H9 (cell line): ENCODE measurements at regions not wholly inside any gene's neighbourhood (a gene's known extent, or its start where the extent isn't known, plus 50 kb on each side); places are given as distances from the start of the nearest gene placed in this dataset.

Experiments
- DNase-seq: peaks from one replicate; pipeline ENCODE4 v3.0.0-alpha.2; 2017
- H2AFZ ChIP-seq: one replicate; pipeline ENCODE4 v1.6.1; 2013; ENCODE audit warnings: mild to moderate bottlenecking, low read length, control low read depth, moderate library complexity
- H2AK5ac ChIP-seq: 2 replicates; pipeline ENCODE4 v1.6.1; 2013; ENCODE audit warnings: low read length, control low read depth, mixed read lengths; ENCODE audit not compliant: insufficient read length
- H2BK120ac ChIP-seq: one replicate; pipeline ENCODE4 v1.6.1; 2013; ENCODE audit warnings: low read depth, mild to moderate bottlenecking, low read length, control low read depth, inconsistent platforms; ENCODE audit not compliant: poor library complexity, severe bottlenecking
- H2BK12ac ChIP-seq: 2 replicates; pipeline ENCODE4 v1.6.1; 2013; ENCODE audit warnings: low read length, control low read depth, mixed read lengths, low read depth; ENCODE audit not compliant: insufficient read length
- H2BK15ac ChIP-seq: 2 replicates; pipeline ENCODE4 v1.6.1; 2013; ENCODE audit warnings: low read depth, low read length, control low read depth
- H2BK20ac ChIP-seq: one replicate; pipeline ENCODE4 v1.6.1; 2013; ENCODE audit warnings: low read depth, mild to moderate bottlenecking, low read length, control low read depth, inconsistent platforms; ENCODE audit not compliant: poor library complexity, severe bottlenecking
- H2BK5ac ChIP-seq: 2 replicates; pipeline ENCODE4 v1.6.1; 2013; ENCODE audit warnings: low read length, control low read depth, mixed read lengths; ENCODE audit not compliant: insufficient read length
- H3K14ac ChIP-seq: 2 replicates; pipeline ENCODE4 v1.6.1; 2013; ENCODE audit warnings: low read length, control low read depth; ENCODE audit not compliant: insufficient read depth
- H3K18ac ChIP-seq: 2 replicates; pipeline ENCODE4 v1.6.1; 2013; ENCODE audit warnings: low read depth, mild to moderate bottlenecking, mixed read lengths, low read length, control low read depth; ENCODE audit not compliant: insufficient read length
- H3K23ac ChIP-seq: 2 replicates; pipeline ENCODE4 v1.6.1; 2013; ENCODE audit warnings: low read length, control low read depth, mixed read lengths, low read depth; ENCODE audit not compliant: insufficient read length
- H3K23me2 ChIP-seq: 2 replicates; pipeline ENCODE4 v1.6.1; 2013; ENCODE audit warnings: low read depth, mild to moderate bottlenecking, mixed read lengths, low read length, control low read depth; ENCODE audit not compliant: insufficient read length, poor library complexity, severe bottlenecking
- H3K27ac ChIP-seq: 2 replicates; pipeline ENCODE4 v1.5.1; 2013; ENCODE audit warnings: low read length, control low read depth, mixed read lengths, low read depth; ENCODE audit not compliant: insufficient read length
- H3K27me3 ChIP-seq: 2 replicates; pipeline ENCODE4 v1.6.1; 2013; ENCODE audit warnings: low read length, control low read depth, inconsistent platforms; ENCODE audit not compliant: insufficient read depth
- H3K4ac ChIP-seq: 2 replicates; pipeline ENCODE4 v1.6.1; 2013; ENCODE audit warnings: low read depth, mild to moderate bottlenecking, control low read depth, inconsistent platforms, low read length, moderate library complexity
- H3K4me1 ChIP-seq: 2 replicates; pipeline ENCODE4 v1.6.1; 2013; ENCODE audit warnings: low read length, control low read depth, inconsistent platforms; ENCODE audit not compliant: insufficient read depth
- H3K4me2 ChIP-seq: 2 replicates; pipeline ENCODE4 v1.6.1; 2013; ENCODE audit warnings: low read length, control low read depth, mixed read lengths; ENCODE audit not compliant: insufficient read length, insufficient read depth
- H3K56ac ChIP-seq: 2 replicates; pipeline ENCODE4 v1.6.1; 2013; ENCODE audit warnings: low read depth, mild to moderate bottlenecking, mixed read lengths, low read length, control low read depth; ENCODE audit not compliant: insufficient read length
- H3K79me1 ChIP-seq: 2 replicates; pipeline ENCODE4 v1.6.1; 2013; ENCODE audit warnings: low read depth, mild to moderate bottlenecking, moderate library complexity, low read length, control low read depth, inconsistent platforms; ENCODE audit not compliant: insufficient read depth, poor library complexity, severe bottlenecking
- H3K79me2 ChIP-seq: 2 replicates; pipeline ENCODE4 v1.6.1; 2013; ENCODE audit warnings: low read length, control low read depth, inconsistent platforms; ENCODE audit not compliant: insufficient read depth
- H3K9ac ChIP-seq: 2 replicates; pipeline ENCODE4 v1.6.1; 2013; ENCODE audit warnings: low read length, control low read depth, mixed read lengths; ENCODE audit not compliant: insufficient read length; ENCODE audit errors: extremely low read depth
- H3K9me3 ChIP-seq: one replicate; pipeline ENCODE4 v1.6.1; 2013; ENCODE audit warnings: low read depth, low read length, inconsistent platforms; ENCODE audit not compliant: control insufficient read depth
- H3T11ph ChIP-seq: one replicate; pipeline ENCODE4 v1.6.1; 2013; ENCODE audit warnings: mild to moderate bottlenecking, low read length, control low read depth, inconsistent platforms
- H4K20me1 ChIP-seq: one replicate; pipeline ENCODE4 v1.6.1; 2013; ENCODE audit not compliant: control insufficient read depth, insufficient read length, insufficient read depth
- H4K5ac ChIP-seq: 2 replicates; pipeline ENCODE4 v1.6.1; 2013; ENCODE audit warnings: low read depth, mild to moderate bottlenecking, mixed read lengths, low read length, control low read depth; ENCODE audit not compliant: insufficient read length
- H4K8ac ChIP-seq: replicated peaks from 2 replicates; pipeline ENCODE4 v1.6.1; 2013; ENCODE audit warnings: low read length, control low read depth, mixed read lengths, low read depth; ENCODE audit not compliant: insufficient read length
- H4K91ac ChIP-seq: 2 replicates; pipeline ENCODE4 v1.6.1; 2013; ENCODE audit warnings: low read depth, mild to moderate bottlenecking, moderate library complexity, mixed read lengths, low read length, control low read depth; ENCODE audit not compliant: insufficient read length
- H3K27ac Mint-ChIP-seq, 3 experiments: 2 replicates in 2 of 3; 3 replicates in 1 of 3; pipeline ENCODE4 v1.8.0; 2020 to 2021; ENCODE audit warnings: mixed read lengths in 3 of 3, mild to moderate bottlenecking in 1 of 3, moderate library complexity in 1 of 3
- H3K27me3 Mint-ChIP-seq: 2 replicates; pipeline ENCODE4 v1.8.0; 2021; ENCODE audit warnings: low read depth, mild to moderate bottlenecking, moderate library complexity, mixed read lengths
- H3K36me3 Mint-ChIP-seq, 3 experiments: 2 replicates in 2 of 3; 3 replicates in 1 of 3; pipeline ENCODE4 v1.8.0; 2020 to 2021; ENCODE audit warnings: low read depth in 3 of 3, mixed read lengths in 3 of 3; ENCODE audit not compliant: insufficient read depth in 1 of 3
- H3K4me1 Mint-ChIP-seq, 2 experiments: 2 replicates each; pipeline ENCODE4 v1.8.0; 2020; ENCODE audit warnings: mixed read lengths in 2 of 2
- H3K4me3 Mint-ChIP-seq, 2 experiments: 2 replicates in 1 of 2; 3 replicates in 1 of 2; pipeline ENCODE4 v1.8.0; 2020 to 2021; ENCODE audit warnings: mild to moderate bottlenecking in 2 of 2, mixed read lengths in 2 of 2, moderate library complexity in 1 of 2
- H3K9me3 Mint-ChIP-seq, 2 experiments: 2 replicates in 1 of 2; 3 replicates in 1 of 2; pipeline ENCODE4 v1.8.0; 2020; ENCODE audit warnings: mild to moderate bottlenecking in 2 of 2, mixed read lengths in 2 of 2, moderate library complexity in 1 of 2
- CTCF ChIP-seq: fragments of 200-600 bp; sonication (generic); conservative IDR thresholded peaks from 3 replicates; pipeline ENCODE4 v1.8.0; 2021; ENCODE audit warnings: antibody characterized with exemption, mild to moderate bottlenecking
- WGBS: extraction: QIAGEN DNeasy Blood & Tissue Kit; methylation state at CpG from one replicate; pipeline ENCODE4 v1.1.7; 2013; ENCODE audit warnings: missing lambda C conversion rate, low lambda C conversion rate, mixed read lengths; ENCODE audit not compliant: insufficient read length; ENCODE audit errors: extremely low coverage; 5-methylcytosine and 5-hydroxymethylcytosine counted together

GRCh38 chr1:199312626-199313025, 673.8 kb downstream of the PTPRC start:
- no peaks in the 10 kb centered on the region; the same call in 1 of the 2 replicates for H3K4me1 ChIP-seq
- H3K4ac ChIP-seq: no peak overlapping the region
- no peak overlapping the region for H3K18ac ChIP-seq
- TF ChIP-seq CTCF: no peak
- no peak overlapping the region for H2BK120ac ChIP-seq
- no peak overlapping the region for H3K14ac ChIP-seq
- H3K79me2 ChIP-seq: no peaks in the 10 kb centered on the region
- H3K27ac ChIP-seq: no peak overlapping the region
- no peak overlapping the region for H2BK5ac ChIP-seq
- no peak overlapping the region for H3T11ph ChIP-seq
- H3K79me1 ChIP-seq: no peaks in the 10 kb centered on the region
- no peak overlapping the region for H2AK5ac ChIP-seq
- Mint-ChIP-seq H3K27ac (no peak overlapping the region), H3K4me1 (peaks cover 23 to 25% of the 10 kb centered on the region in 2 experiments), H3K27me3 (no peaks in the 10 kb centered on the region), H3K36me3 (no peaks in the 10 kb centered on the region), H3K9me3 (no peaks in the 10 kb centered on the region), H3K4me3 (no peak overlapping the region)
- H2BK15ac ChIP-seq: no peak overlapping the region
- no peaks in the 10 kb centered on the region for H3K27me3 ChIP-seq
- no peak for DNase-seq
- H2BK12ac ChIP-seq: no peak overlapping the region
- no peak overlapping the region for H4K8ac ChIP-seq
- no peaks in the 10 kb centered on the region for H4K20me1 ChIP-seq
- no peak overlapping the region for H4K91ac ChIP-seq
- H3K9me3 ChIP-seq: no peaks in the 10 kb centered on the region
- no peak overlapping the region for H3K56ac ChIP-seq
- H2BK20ac ChIP-seq: no peak overlapping the region
- H3K4me2 ChIP-seq: no peak overlapping the region
- WGBS: no CpG with 5 or more reads among the region's 2 CpGs
- no peak overlapping the region for H4K5ac ChIP-seq
- H3K9ac ChIP-seq: no peak overlapping the region
- H3K23me2 ChIP-seq: no peaks in the 10 kb centered on the region
- H2AFZ ChIP-seq: no peak overlapping the region
- no peak overlapping the region for H3K23ac ChIP-seq
